Mesothelial cell of epicardium (in vitro differentiated cells): ENCODE measurements at regions not wholly inside any gene's neighbourhood (a gene's known extent, or its start where the extent isn't known, plus 50 kb on each side); places are given as distances from the start of the nearest gene placed in this dataset.

ENCODE experiments used
- DNase-seq, 2 experiments: peaks; one replicate each; pipeline ENCODE4 v3.0.0; 2021; ENCODE audit warnings: low spot score in 2 of 2; ENCODE audit not compliant: unreplicated experiment in 2 of 2
- H3K27ac Mint-ChIP-seq: 2 replicates; pipeline ENCODE4 v1.8.0; 2021; ENCODE audit warnings: mixed read lengths
- H3K27me3 Mint-ChIP-seq: 2 replicates; pipeline ENCODE4 v1.8.0; 2021; ENCODE audit warnings: low read depth, mixed read lengths
- H3K36me3 Mint-ChIP-seq: 2 replicates; pipeline ENCODE4 v1.8.0; 2021; ENCODE audit warnings: mixed read lengths
- H3K4me1 Mint-ChIP-seq: 2 replicates; pipeline ENCODE4 v1.8.0; 2021; ENCODE audit warnings: mixed read lengths
- H3K4me3 Mint-ChIP-seq: 2 replicates; pipeline ENCODE4 v1.8.0; 2021; ENCODE audit warnings: mild to moderate bottlenecking, moderate library complexity, mixed read lengths
- H3K9me3 Mint-ChIP-seq: 2 replicates; pipeline ENCODE4 v1.8.0; 2021; ENCODE audit warnings: mixed read lengths
- TF ChIP-seq, protein P1 (sequence below): fragments of 200-600 bp; sonication (generic); IDR thresholded peaks from one replicate; pipeline ENCODE4 v1.5.0; 2021; ENCODE audit warnings: antibody characterized with exemption; ENCODE audit not compliant: unreplicated experiment

DNA sequence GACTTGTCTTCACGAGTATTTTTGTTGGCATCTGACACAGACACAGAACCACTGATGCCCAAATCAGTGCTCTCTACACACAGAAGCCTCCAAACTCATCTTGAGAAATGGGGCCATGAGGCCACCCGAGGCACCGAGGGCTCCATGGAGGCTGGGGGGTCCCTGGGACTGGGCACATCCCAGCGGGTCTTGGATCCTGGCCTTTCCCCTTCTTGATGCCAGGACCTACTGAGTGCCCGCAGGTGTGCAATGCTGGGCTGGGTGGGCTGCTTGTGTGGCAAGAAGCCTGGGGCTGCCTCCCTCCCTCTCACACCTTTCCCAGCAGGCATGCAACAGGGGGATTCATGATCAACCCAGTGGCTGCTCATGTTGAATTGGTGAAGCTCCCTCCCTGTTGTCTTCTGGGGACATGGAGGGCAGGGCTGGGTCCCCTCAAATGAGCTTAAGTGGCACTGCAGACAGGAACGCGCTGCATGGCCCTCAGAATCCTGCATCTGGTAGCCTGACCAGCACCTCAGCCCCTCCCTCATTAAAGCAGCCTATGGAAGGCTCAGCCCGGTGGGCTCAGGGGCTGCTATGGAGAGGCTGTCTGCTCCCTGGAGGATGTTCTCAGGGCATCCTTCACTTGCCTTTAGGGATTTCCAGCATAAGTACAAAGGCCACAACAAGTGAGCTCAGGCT is 63.7 kb upstream of the SIMC1 start:
- H3K27me3 Mint-ChIP-seq = peaks cover 66% of the 10 kb centered on the region
- H3K27ac Mint-ChIP-seq = no peak overlapping the region
- no peak for DNase-seq
- no peak overlapping the region for H3K4me3 Mint-ChIP-seq
- H3K36me3 Mint-ChIP-seq = no peaks in the 10 kb centered on the region
- H3K9me3 Mint-ChIP-seq = peaks cover 6% of the 10 kb centered on the region
- no peaks in the 10 kb centered on the region for H3K4me1 Mint-ChIP-seq
- TF ChIP-seq, protein P1, sequence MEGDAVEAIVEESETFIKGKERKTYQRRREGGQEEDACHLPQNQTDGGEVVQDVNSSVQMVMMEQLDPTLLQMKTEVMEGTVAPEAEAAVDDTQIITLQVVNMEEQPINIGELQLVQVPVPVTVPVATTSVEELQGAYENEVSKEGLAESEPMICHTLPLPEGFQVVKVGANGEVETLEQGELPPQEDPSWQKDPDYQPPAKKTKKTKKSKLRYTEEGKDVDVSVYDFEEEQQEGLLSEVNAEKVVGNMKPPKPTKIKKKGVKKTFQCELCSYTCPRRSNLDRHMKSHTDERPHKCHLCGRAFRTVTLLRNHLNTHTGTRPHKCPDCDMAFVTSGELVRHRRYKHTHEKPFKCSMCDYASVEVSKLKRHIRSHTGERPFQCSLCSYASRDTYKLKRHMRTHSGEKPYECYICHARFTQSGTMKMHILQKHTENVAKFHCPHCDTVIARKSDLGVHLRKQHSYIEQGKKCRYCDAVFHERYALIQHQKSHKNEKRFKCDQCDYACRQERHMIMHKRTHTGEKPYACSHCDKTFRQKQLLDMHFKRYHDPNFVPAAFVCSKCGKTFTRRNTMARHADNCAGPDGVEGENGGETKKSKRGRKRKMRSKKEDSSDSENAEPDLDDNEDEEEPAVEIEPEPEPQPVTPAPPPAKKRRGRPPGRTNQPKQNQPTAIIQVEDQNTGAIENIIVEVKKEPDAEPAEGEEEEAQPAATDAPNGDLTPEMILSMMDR = no peak

DNA sequence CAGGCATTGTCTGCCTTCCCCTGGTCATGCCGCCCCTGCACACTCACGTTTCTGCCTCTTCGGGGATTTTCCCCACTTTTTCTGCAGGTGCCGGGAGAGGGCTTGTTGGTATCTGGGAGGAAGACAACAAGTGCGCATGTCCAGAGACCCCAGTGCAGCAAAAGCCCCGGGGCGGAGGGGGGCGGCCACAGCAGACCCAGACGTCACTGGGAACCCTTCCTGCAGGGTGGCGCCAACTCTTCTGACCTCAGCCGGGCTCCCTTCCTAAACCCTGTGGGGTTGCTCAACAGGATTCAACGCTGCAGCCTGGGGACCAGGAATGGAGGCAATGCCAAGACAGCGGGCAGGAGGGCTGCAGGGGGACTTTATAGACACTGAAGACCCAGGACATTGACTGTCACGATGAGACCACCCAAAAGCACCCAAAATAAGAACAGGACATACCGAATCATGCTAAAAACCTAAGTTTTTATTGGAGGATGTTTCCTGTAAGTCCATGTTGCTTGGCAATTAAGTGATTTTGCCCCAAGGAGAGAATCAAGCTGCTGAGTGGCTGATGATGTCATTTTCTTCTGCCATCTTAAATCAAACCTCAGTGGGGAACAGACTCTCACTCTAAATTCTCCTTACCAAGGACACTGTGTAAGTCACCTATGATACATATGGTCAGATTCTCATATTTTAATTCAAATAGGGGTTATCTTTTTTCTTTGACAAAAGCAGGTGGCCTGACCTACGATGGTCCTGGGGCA is 62.9 kb upstream of the SIMC1 start:
- TF ChIP-seq, protein P1 = no peak
- DNase-seq = no peak
- Mint-ChIP-seq H3K9me3 (peaks cover 6% of the 10 kb centered on the region), H3K4me3 (no peak overlapping the region), H3K36me3 (no peaks in the 10 kb centered on the region), H3K4me1 (no peaks in the 10 kb centered on the region), H3K27me3 (peaks cover 67% of the 10 kb centered on the region), H3K27ac (no peak overlapping the region)

DNA sequence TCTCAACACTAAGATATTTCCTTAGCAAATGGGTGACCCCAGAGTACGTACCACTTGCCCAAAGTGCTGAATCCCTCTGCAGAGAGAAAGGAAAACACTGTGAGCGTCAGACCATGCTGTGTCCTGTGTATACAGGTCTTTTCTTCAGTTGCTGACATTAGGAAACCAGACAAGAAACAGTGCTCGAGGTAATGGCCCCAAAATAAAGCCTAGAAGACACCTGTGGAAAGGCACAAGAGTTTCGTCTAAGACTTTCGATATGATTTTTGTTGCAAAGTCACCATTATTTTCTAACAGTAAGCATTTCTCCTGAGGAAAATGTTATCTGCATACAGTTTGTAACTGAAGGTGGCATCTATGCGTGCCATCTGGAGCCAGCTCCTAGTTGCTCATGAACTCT is 62.0 kb upstream of the SIMC1 start:
- Mint-ChIP-seq H3K36me3 (no peaks in the 10 kb centered on the region), H3K27me3 (peaks cover 70% of the 10 kb centered on the region), H3K4me3 (no peak overlapping the region), H3K9me3 (peaks cover 6% of the 10 kb centered on the region), H3K4me1 (no peaks in the 10 kb centered on the region), H3K27ac (no peak overlapping the region)
- TF ChIP-seq, protein P1 = no peak
- DNase-seq = no peak

DNA sequence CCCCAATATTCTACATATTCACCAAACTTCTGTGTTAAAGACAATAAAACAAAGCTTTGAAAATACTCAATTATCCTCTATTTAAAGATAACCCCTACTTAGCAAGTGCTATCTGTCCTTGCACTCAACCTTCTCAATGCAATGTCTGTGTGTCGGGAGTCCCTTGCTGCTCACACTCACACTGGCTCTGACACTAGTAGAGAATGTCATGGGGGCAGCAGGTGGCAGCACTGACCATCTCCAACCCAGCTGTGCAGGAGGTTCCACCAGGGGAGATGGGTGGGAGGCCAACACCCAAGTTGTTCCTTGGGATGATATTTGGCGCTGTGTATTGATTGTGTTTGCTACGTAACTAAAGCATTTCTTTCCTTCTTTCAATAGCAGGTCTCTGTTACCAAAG is 59.4 kb upstream of the SIMC1 start:
- peaks cover 6% of the 10 kb centered on the region for H3K9me3 Mint-ChIP-seq
- no peak overlapping the region for H3K27ac Mint-ChIP-seq
- no peaks in the 10 kb centered on the region for H3K36me3 Mint-ChIP-seq
- no peak overlapping the region for H3K4me3 Mint-ChIP-seq
- peaks cover 86% of the 10 kb centered on the region for H3K27me3 Mint-ChIP-seq
- H3K4me1 Mint-ChIP-seq = no peaks in the 10 kb centered on the region
- DNase-seq = no peak
- TF ChIP-seq, protein P1 = no peak

DNA sequence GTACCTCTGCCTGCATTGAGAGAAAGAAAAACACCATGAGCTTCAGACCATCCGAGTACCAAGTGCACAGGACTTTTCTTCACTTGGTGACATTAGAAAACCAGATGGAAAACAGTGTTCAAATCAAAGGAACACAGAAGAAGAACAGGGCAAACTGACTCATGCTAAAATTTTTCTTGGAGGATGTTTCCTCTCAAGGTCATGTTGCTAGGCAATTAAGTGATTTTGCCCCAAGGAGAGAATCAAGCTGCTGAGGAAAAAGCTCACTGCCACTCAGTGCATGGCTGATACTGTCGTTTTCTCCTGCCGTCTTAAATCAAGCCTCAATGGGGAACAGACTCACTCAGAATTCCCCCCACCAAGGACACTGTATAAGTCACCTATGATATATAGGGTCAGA is 57.9 kb upstream of the SIMC1 start:
- no peak overlapping the region for H3K27ac Mint-ChIP-seq
- H3K4me1 Mint-ChIP-seq = no peaks in the 10 kb centered on the region
- H3K27me3 Mint-ChIP-seq = peaks cover 82% of the 10 kb centered on the region
- DNase-seq = no peak
- no peak overlapping the region for H3K4me3 Mint-ChIP-seq
- H3K36me3 Mint-ChIP-seq = no peaks in the 10 kb centered on the region
- H3K9me3 Mint-ChIP-seq = peaks cover 6% of the 10 kb centered on the region
- TF ChIP-seq, protein P1 = no peak
